ENCODE measurements at regions not wholly inside any gene's neighbourhood (a gene's known extent, or its start where the extent isn't known, plus 50 kb on each side); places are given as distances from the start of the nearest gene placed in this dataset.

DNA sequence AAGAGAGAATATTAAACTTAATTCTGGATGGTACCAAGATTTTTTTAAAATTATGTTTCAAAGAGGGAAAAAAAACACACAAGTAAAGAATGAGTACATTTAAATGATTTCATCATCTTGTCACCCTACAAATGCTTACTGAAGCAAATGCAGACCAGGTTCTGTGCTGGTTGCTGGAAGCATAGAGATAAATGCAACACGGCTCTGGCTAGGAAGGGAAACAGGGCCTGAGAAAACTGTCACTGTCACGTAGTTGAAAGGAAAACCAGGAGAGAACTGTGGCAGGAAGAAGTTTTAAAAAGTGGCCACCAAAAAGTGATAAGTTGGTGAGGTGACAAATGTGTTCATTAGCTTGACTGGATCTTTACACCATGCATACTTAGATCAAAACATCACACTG is 336.9 kb upstream of the NFIA start:
- no peak overlapping the region for H3K4me3 ChIP-seq (replicated peaks in 1 of 3; ENCODE audit: low read depth in 2 of 3, low read length in 3 of 3)
- 20% methylated on average over 1 of the region's 2 CpGs for WGBS (ENCODE audit: insufficient coverage)
- intact Hi-C loops (cut with micrococcal nuclease), result no loop called here

DNA sequence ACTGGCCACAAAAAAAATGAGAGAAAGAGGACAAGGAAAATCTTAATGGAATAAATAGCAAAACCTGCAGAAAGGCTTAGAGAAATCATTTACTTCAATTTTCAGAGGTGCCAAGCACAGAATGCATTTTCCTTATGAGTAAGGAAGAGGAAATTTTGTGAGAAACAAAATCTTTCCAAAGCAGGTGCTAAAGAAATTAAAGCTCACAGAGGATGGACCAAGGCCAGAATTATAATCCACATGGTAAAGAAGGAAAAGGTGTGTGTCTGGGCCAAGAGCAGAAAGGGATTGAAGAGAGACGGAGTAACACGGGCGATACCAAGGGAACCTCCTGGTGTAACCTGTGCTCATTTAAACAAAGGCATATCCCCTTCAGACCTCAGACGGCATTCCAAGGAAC is 340.0 kb upstream of the NFIA start:
- no peaks in the 10 kb centered on the region for H3K4me1 Mint-ChIP-seq
- intact Hi-C loops (cut with micrococcal nuclease), result no loop called here
- no CpG with 5 or more reads among the region's 4 CpGs for WGBS (ENCODE audit: insufficient coverage)

More for the DNA sequence above, 336.9 kb upstream of the NFIA start:
- H3K4me1 ChIP-seq (ENCODE audit: control insufficient read depth in 1 of 2, insufficient read depth in 2 of 2, low read length in 2 of 2), result no peaks in the 10 kb centered on the region
- H3K27me3 ChIP-seq (ENCODE audit: control insufficient read depth in 2 of 2, insufficient read depth in 2 of 2, low read length in 2 of 2), result no peaks in the 10 kb centered on the region
- no peaks in the 10 kb centered on the region for H3K9me3 ChIP-seq (replicated peaks in 1 of 2; ENCODE audit: control insufficient read depth in 1 of 2, insufficient read depth in 1 of 2, low read length in 2 of 2)
- Mint-ChIP-seq H3K4me3 (no peak overlapping the region), H3K4me1 (no peaks in the 10 kb centered on the region), H3K27me3 (ENCODE audit: low read depth in 3 of 3) (peaks cover 0 to 3% (median 1%) of the 10 kb centered on the region in 3 donors), H3K27ac (no peak overlapping the region), H3K9me3 (peaks cover 0 to 3% (median 0%) of the 10 kb centered on the region in 7 donors), H3K36me3 (no peaks in the 10 kb centered on the region)
- no peaks in the 10 kb centered on the region for H3K36me3 ChIP-seq (replicated peaks in 1 of 2; ENCODE audit: control insufficient read depth in 1 of 2, insufficient read depth in 2 of 2, low read length in 2 of 2)
- TF ChIP-seq, protein P1, sequence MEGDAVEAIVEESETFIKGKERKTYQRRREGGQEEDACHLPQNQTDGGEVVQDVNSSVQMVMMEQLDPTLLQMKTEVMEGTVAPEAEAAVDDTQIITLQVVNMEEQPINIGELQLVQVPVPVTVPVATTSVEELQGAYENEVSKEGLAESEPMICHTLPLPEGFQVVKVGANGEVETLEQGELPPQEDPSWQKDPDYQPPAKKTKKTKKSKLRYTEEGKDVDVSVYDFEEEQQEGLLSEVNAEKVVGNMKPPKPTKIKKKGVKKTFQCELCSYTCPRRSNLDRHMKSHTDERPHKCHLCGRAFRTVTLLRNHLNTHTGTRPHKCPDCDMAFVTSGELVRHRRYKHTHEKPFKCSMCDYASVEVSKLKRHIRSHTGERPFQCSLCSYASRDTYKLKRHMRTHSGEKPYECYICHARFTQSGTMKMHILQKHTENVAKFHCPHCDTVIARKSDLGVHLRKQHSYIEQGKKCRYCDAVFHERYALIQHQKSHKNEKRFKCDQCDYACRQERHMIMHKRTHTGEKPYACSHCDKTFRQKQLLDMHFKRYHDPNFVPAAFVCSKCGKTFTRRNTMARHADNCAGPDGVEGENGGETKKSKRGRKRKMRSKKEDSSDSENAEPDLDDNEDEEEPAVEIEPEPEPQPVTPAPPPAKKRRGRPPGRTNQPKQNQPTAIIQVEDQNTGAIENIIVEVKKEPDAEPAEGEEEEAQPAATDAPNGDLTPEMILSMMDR (IDR thresholded peaks at IDR 0.05), result no peak
- H4K20me1 ChIP-seq (ENCODE audit: insufficient read depth, low read length), result no peaks in the 10 kb centered on the region
- H3K4me2 ChIP-seq (replicated peaks; ENCODE audit: extremely low read depth, low read length, poor library complexity, severe bottlenecking), result no peak overlapping the region
- H3K79me2 ChIP-seq (ENCODE audit: insufficient read depth, low read length), result no peaks in the 10 kb centered on the region
- H2AFZ ChIP-seq (ENCODE audit: insufficient read depth, low read depth, low read length, poor library complexity, severe bottlenecking), result no peak overlapping the region
- H3K27ac ChIP-seq (ENCODE audit: low read depth in 1 of 2, low read length in 2 of 2), result no peak overlapping the region
- no peak overlapping the region for H3K9ac ChIP-seq (ENCODE audit: insufficient read depth, low read length, poor library complexity, severe bottlenecking)
- no peak for DNase-seq

More for the DNA sequence above, 340.0 kb upstream of the NFIA start:
- no peak overlapping the region for H3K4me3 Mint-ChIP-seq
- no peaks in the 10 kb centered on the region for H4K20me1 ChIP-seq (ENCODE audit: insufficient read depth, low read length)
- no peaks in the 10 kb centered on the region for H3K36me3 ChIP-seq (replicated peaks in 1 of 2; ENCODE audit: control insufficient read depth in 1 of 2, insufficient read depth in 2 of 2, low read length in 2 of 2)
- H3K27ac Mint-ChIP-seq, result no peak overlapping the region
- H3K79me2 ChIP-seq (ENCODE audit: insufficient read depth, low read length), result no peaks in the 10 kb centered on the region
- TF ChIP-seq, protein P1 (IDR thresholded peaks at IDR 0.05), result no peak
- no peaks in the 10 kb centered on the region for H3K36me3 Mint-ChIP-seq
- H3K27me3 Mint-ChIP-seq (ENCODE audit: low read depth in 3 of 3), result peaks cover 0 to 2% (median 0%) of the 10 kb centered on the region in 3 donors
- H2AFZ ChIP-seq (ENCODE audit: insufficient read depth, low read depth, low read length, poor library complexity, severe bottlenecking), result no peak overlapping the region
- no peak overlapping the region for H3K4me3 ChIP-seq (replicated peaks in 1 of 3; ENCODE audit: low read depth in 2 of 3, low read length in 3 of 3)
- no peaks in the 10 kb centered on the region for H3K4me1 ChIP-seq (ENCODE audit: control insufficient read depth in 1 of 2, insufficient read depth in 2 of 2, low read length in 2 of 2)
- H3K9me3 ChIP-seq (replicated peaks in 1 of 2; ENCODE audit: control insufficient read depth in 1 of 2, insufficient read depth in 1 of 2, low read length in 2 of 2), result no peaks in the 10 kb centered on the region
- no peak overlapping the region for H3K9ac ChIP-seq (ENCODE audit: insufficient read depth, low read length, poor library complexity, severe bottlenecking)
- H3K4me2 ChIP-seq (replicated peaks; ENCODE audit: extremely low read depth, low read length, poor library complexity, severe bottlenecking), result no peak overlapping the region
- peaks cover 0 to 5% (median 0%) of the 10 kb centered on the region in 7 donors for H3K9me3 Mint-ChIP-seq
- H3K27me3 ChIP-seq (ENCODE audit: control insufficient read depth in 2 of 2, insufficient read depth in 2 of 2, low read length in 2 of 2), result no peaks in the 10 kb centered on the region
- DNase-seq, result no peak
- H3K27ac ChIP-seq (ENCODE audit: low read depth in 1 of 2, low read length in 2 of 2), result no peak overlapping the region
